ENCODE measurements at regions not wholly inside any gene's neighbourhood (a gene's known extent, or its start where the extent isn't known, plus 50 kb on each side); places are given as distances from the start of the nearest gene placed in this dataset.

DNA sequence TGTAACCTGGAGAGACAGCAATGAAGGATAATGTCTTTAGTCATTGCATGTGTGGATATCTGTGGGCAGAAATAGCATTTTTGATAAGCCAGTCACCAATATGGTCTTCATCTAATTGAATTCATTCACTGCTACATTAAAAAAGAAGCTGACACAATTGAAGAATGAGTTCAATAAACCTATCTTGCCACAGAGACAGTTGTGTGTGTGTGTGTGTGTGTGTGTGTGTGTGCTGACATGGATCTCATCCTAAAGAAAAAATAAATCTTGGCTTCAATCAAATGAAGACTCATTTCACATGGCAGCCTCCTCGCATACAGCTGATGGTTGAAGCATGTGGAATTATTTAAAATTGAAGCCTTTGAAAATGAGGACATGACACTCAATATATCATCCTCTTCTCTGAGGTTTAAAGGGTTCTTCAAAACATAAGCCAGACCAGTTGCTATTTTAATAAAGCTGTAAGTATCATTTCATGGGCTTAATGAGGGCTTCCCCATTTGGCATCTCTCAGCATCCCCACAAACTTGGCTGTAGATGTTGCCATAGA lies 118.5 kb upstream of the PTPN3 start:
- TF ChIP-seq, protein P1, sequence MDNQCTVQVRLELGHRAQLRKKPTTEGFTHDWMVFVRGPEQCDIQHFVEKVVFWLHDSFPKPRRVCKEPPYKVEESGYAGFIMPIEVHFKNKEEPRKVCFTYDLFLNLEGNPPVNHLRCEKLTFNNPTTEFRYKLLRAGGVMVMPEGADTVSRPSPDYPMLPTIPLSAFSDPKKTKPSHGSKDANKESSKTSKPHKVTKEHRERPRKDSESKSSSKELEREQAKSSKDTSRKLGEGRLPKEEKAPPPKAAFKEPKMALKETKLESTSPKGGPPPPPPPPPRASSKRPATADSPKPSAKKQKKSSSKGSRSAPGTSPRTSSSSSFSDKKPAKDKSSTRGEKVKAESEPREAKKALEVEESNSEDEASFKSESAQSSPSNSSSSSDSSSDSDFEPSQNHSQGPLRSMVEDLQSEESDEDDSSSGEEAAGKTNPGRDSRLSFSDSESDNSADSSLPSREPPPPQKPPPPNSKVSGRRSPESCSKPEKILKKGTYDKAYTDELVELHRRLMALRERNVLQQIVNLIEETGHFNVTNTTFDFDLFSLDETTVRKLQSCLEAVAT (IDR thresholded peaks at IDR 0.05): no peak
- TF ChIP-seq HDAC6 (IDR thresholded peaks at IDR 0.05; ENCODE audit: low read depth, low read length): no peak
- TF ChIP-seq CHD1 (IDR thresholded peaks at IDR 0.05; ENCODE audit: low read length): no peak
- TF ChIP-seq, protein P2, sequence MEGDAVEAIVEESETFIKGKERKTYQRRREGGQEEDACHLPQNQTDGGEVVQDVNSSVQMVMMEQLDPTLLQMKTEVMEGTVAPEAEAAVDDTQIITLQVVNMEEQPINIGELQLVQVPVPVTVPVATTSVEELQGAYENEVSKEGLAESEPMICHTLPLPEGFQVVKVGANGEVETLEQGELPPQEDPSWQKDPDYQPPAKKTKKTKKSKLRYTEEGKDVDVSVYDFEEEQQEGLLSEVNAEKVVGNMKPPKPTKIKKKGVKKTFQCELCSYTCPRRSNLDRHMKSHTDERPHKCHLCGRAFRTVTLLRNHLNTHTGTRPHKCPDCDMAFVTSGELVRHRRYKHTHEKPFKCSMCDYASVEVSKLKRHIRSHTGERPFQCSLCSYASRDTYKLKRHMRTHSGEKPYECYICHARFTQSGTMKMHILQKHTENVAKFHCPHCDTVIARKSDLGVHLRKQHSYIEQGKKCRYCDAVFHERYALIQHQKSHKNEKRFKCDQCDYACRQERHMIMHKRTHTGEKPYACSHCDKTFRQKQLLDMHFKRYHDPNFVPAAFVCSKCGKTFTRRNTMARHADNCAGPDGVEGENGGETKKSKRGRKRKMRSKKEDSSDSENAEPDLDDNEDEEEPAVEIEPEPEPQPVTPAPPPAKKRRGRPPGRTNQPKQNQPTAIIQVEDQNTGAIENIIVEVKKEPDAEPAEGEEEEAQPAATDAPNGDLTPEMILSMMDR (IDR thresholded peaks at IDR 0.05 in 2 of 3, conservative IDR thresholded peaks at IDR 0.05 in 1 of 3; ENCODE audit: insufficient read depth in 2 of 3, low read depth in 1 of 3, low read length in 3 of 3): no peak
- TF ChIP-seq DDX20 (tag; IDR thresholded peaks at IDR 0.05; ENCODE audit: low read depth): no peak
- no peak for TF ChIP-seq ZNF232 (CRISPR knock-in tag; IDR thresholded peaks at IDR 0.05)
- TF ChIP-seq ZNF830 (CRISPR knock-in tag; IDR thresholded peaks at IDR 0.05): no peak
